Ascending aorta (tissue), 2 donors: ENCODE measurements at regions not wholly inside any gene's neighbourhood (a gene's known extent, or its start where the extent isn't known, plus 50 kb on each side); places are given as distances from the start of the nearest gene placed in this dataset.
"Not testable (repeated sequence)": the region's sequence is repeated elsewhere in the genome, so short reads cannot be mapped to it uniquely, and the experiment has no call there.

Experiments
- DNase-seq, 2 donors: peaks; one replicate each; pipeline ENCODE4 v3.0.0-alpha.2; 2019; ENCODE audit warnings: low spot score in 2 of 2
- H3K27ac ChIP-seq, 2 donors: fragments of 200-600 bp; sonication (generic); one replicate each; pipeline ENCODE4 v1.5.1; 2016 to 2017; ENCODE audit warnings: mild to moderate bottlenecking in 1 of 2
- H3K27me3 ChIP-seq: fragments of 200-600 bp; sonication (generic); one replicate; pipeline ENCODE4 v1.5.1; 2017
- H3K36me3 ChIP-seq, 2 donors: fragments of 200-600 bp; sonication (generic); one replicate each; pipeline ENCODE4 v1.5.1; 2016
- H3K4me1 ChIP-seq, 2 donors: fragments of 200-600 bp; sonication (generic); one replicate each; pipeline ENCODE4 v1.5.1; 2016 to 2017; ENCODE audit warnings: mild to moderate bottlenecking in 1 of 2
- H3K4me3 ChIP-seq, 2 donors: fragments of 200-600 bp; sonication (generic); one replicate each; pipeline ENCODE4 v1.5.1; 2016 to 2017; ENCODE audit warnings: mild to moderate bottlenecking in 1 of 2
- H3K9me3 ChIP-seq, 2 donors: fragments of 200-600 bp; sonication (generic); one replicate each; pipeline ENCODE4 v1.5.1; 2016
- intact Hi-C: fragments of 100-400 bp; cut with DNase I; formaldehyde crosslinking; loops from one replicate; pipeline ENCODE4 v1.15.1; 2023
- TF ChIP-seq, protein P1 (sequence below), 3 experiments: fragments of 200-600 bp in 2 of 3; fragments of 450-650 bp in 1 of 3; sonication (generic) in 2 of 3; IDR thresholded peaks; one replicate each; pipeline ENCODE4 v1.5.1; 2016 to 2019; ENCODE audit warnings: antibody characterized with exemption in 3 of 3, mild to moderate bottlenecking in 1 of 3, moderate library complexity in 1 of 3

- H3K27me3 ChIP-seq, result no peaks in the 10 kb centered on the region
- intact Hi-C loops, result no loop called here
- TF ChIP-seq, protein P1, sequence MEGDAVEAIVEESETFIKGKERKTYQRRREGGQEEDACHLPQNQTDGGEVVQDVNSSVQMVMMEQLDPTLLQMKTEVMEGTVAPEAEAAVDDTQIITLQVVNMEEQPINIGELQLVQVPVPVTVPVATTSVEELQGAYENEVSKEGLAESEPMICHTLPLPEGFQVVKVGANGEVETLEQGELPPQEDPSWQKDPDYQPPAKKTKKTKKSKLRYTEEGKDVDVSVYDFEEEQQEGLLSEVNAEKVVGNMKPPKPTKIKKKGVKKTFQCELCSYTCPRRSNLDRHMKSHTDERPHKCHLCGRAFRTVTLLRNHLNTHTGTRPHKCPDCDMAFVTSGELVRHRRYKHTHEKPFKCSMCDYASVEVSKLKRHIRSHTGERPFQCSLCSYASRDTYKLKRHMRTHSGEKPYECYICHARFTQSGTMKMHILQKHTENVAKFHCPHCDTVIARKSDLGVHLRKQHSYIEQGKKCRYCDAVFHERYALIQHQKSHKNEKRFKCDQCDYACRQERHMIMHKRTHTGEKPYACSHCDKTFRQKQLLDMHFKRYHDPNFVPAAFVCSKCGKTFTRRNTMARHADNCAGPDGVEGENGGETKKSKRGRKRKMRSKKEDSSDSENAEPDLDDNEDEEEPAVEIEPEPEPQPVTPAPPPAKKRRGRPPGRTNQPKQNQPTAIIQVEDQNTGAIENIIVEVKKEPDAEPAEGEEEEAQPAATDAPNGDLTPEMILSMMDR (IDR thresholded peaks at IDR 0.05), result no peak
- H3K36me3 ChIP-seq, result no peaks in the 10 kb centered on the region
- H3K27ac ChIP-seq, result no peak overlapping the region
- no peaks in the 10 kb centered on the region for H3K9me3 ChIP-seq
- H3K4me3 ChIP-seq, result no peak overlapping the region
- no peak for DNase-seq
- no peaks in the 10 kb centered on the region for H3K4me1 ChIP-seq
Observed at GRCh38 chr7:65453341-65454030, 79.8 kb downstream of the ZNF92 start.

- TF ChIP-seq, protein P1 (IDR thresholded peaks at IDR 0.05), result no peak
- Histone ChIP-seq H3K4me1 (no peaks in the 10 kb centered on the region), H3K27me3 (no peaks in the 10 kb centered on the region), H3K9me3 (no peaks in the 10 kb centered on the region), H3K27ac (no peak overlapping the region), H3K4me3 (no peak overlapping the region), H3K36me3 (no peaks in the 10 kb centered on the region)
- no peak for DNase-seq
- intact Hi-C loops, result no loop called here
Observed at GRCh38 chr7:65454469-65454868, 80.8 kb downstream of the ZNF92 start.

DNA sequence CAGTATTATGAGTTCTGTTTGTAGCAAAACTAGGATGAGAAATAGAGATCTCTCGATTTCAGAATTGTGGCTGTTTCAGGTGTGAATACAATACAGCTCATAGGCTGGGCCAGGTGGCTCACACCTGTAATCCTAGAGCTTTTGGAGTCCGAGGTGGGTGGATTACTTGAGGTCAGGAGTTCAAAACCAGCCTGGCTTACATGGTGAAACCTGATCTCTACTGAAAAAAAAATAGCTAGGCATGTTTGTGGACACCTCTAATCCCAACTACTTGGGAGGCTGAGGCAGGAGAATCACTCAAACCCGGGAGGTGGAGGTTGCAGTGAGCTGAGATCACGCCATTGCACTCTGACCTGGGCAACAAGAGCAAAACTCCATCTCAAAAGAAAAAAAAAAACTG lies 81.4 kb downstream of the ZNF92 start:
- intact Hi-C loops, H3K27ac ChIP-seq, H3K4me3 ChIP-seq, H3K36me3 ChIP-seq, DNase-seq, H3K4me1 ChIP-seq, H3K27me3 ChIP-seq, H3K9me3 ChIP-seq: not testable (repeated sequence)

DNA sequence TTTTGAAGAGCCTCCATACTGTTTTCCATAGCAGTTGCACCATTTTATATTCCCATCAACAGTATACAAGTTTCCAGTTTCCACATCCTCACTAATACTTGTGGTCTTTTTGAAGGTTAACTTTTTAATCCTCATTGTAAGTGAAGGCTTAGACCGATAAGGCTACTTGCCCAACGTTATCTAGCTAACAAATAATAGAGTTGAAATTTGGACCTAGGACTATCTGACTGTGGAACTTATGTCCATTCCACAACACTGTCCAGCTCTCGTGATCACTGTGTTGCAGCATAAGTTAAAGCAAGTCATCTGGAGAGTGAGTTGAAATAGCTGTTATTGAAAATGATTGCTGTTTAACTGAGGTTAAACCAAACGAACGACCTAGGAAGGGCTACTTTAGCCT lies 84.0 kb downstream of the ZNF92 start:
- no peak overlapping the region for H3K4me3 ChIP-seq
- no peaks in the 10 kb centered on the region for H3K9me3 ChIP-seq
- intact Hi-C loops, result no loop called here
- H3K4me1 ChIP-seq, result no peaks in the 10 kb centered on the region
- TF ChIP-seq, protein P1 (IDR thresholded peaks at IDR 0.05), result no peak
- no peaks in the 10 kb centered on the region for H3K36me3 ChIP-seq
- DNase-seq, result no peak
- H3K27ac ChIP-seq, result no peak overlapping the region
- no peaks in the 10 kb centered on the region for H3K27me3 ChIP-seq

DNA sequence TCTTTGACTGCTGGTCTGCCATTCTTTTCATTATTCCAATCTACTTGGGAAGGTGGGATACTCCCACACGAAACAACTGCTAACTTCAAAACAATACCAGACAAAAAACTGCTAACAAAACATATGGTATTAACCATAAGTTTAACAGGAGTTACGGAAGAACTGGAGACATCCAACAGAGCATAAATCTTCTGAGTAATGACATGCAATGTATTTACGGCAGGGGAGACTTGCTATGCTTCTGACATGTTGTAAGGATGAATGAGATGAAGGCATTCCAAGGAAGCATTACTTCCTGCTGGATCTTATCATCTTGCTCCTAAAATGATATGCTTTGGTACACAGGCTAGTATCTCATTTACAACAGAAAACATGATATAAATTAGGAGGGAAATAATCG lies 85.8 kb downstream of the ZNF92 start:
- H3K36me3 ChIP-seq, result no peaks in the 10 kb centered on the region
- H3K4me3 ChIP-seq, result no peak overlapping the region
- DNase-seq, result no peak
- H3K27me3 ChIP-seq, result no peaks in the 10 kb centered on the region
- no peak overlapping the region for H3K27ac ChIP-seq
- H3K4me1 ChIP-seq, result no peaks in the 10 kb centered on the region
- intact Hi-C loops, result no loop called here
- H3K9me3 ChIP-seq, result no peaks in the 10 kb centered on the region
- TF ChIP-seq, protein P1 (IDR thresholded peaks at IDR 0.05), result no peak

- Histone ChIP-seq H3K4me1 (no peaks in the 10 kb centered on the region), H3K36me3 (no peaks in the 10 kb centered on the region), H3K27ac (no peak overlapping the region), H3K4me3 (no peak overlapping the region), H3K9me3 (no peaks in the 10 kb centered on the region), H3K27me3 (no peaks in the 10 kb centered on the region)
- TF ChIP-seq, protein P1 (IDR thresholded peaks at IDR 0.05), result no peak
- DNase-seq, result no peak
- intact Hi-C loops, result no loop called here
Observed at GRCh38 chr7:65462148-65462716, 88.6 kb downstream of the ZNF92 start.
